Esophagus squamous epithelium (tissue), 4 donors: ENCODE measurements at regions not wholly inside any gene's neighbourhood (a gene's known extent, or its start where the extent isn't known, plus 50 kb on each side); places are given as distances from the start of the nearest gene placed in this dataset.

Experiments used
- POLR2A ChIP-seq, 4 donors: fragments of 450-650 bp; IDR thresholded peaks; one replicate each; pipeline ENCODE4 v1.6.1; 2017; ENCODE audit warnings: antibody characterized with exemption in 4 of 4, mild to moderate bottlenecking in 4 of 4, moderate library complexity in 3 of 4
- TF ChIP-seq, protein P1 (sequence below), 6 experiments: fragments of 450-650 bp in 4 of 6; fragments of 200-600 bp in 2 of 6; sonication (generic) in 2 of 6; IDR thresholded peaks; one replicate each; pipeline ENCODE4 v1.5.1; 2016 to 2019; ENCODE audit warnings: antibody characterized with exemption in 6 of 6, mild to moderate bottlenecking in 4 of 6, moderate library complexity in 4 of 6

DNA sequence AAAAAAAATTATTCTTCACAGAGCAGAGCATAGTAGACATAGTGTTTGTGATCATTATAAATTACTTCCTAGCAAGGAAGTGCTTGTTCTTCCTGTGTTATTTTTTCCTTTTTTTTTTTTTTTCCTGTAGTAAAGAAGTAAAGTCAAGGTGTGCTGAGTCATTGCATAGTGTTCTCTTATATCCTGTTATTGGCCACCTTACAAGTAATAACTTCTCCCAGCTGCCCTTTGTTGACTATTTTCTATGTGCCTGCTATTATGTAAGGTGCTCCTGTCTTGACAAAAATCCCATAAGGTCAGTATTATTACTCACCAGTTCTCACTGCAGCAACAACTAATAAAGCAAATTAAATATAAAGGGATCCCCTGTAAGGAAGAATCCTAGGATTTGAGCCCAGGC is 195.3 kb downstream of the GJA1 start:
- TF ChIP-seq, protein P1, sequence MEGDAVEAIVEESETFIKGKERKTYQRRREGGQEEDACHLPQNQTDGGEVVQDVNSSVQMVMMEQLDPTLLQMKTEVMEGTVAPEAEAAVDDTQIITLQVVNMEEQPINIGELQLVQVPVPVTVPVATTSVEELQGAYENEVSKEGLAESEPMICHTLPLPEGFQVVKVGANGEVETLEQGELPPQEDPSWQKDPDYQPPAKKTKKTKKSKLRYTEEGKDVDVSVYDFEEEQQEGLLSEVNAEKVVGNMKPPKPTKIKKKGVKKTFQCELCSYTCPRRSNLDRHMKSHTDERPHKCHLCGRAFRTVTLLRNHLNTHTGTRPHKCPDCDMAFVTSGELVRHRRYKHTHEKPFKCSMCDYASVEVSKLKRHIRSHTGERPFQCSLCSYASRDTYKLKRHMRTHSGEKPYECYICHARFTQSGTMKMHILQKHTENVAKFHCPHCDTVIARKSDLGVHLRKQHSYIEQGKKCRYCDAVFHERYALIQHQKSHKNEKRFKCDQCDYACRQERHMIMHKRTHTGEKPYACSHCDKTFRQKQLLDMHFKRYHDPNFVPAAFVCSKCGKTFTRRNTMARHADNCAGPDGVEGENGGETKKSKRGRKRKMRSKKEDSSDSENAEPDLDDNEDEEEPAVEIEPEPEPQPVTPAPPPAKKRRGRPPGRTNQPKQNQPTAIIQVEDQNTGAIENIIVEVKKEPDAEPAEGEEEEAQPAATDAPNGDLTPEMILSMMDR (IDR thresholded peaks at IDR 0.05), result no peak
- TF ChIP-seq POLR2A (IDR thresholded peaks at IDR 0.05), result no peak
